ENCODE measurements at regions not wholly inside any gene's neighbourhood (a gene's known extent, or its start where the extent isn't known, plus 50 kb on each side); places are given as distances from the start of the nearest gene placed in this dataset.

- Histone ChIP-seq H3K4me1 (ENCODE audit: control insufficient read depth, insufficient read depth, low read length, poor library complexity, severe bottlenecking) (no peaks in the 10 kb centered on the region), H3K27ac (ENCODE audit: insufficient read depth, low read length, poor library complexity, severe bottlenecking) (no peak overlapping the region), H3K27me3 (ENCODE audit: control insufficient read depth, insufficient read depth, low read length) (peaks cover 3% of the 10 kb centered on the region), H3K9me3 (ENCODE audit: control insufficient read depth in 2 of 2, low read length in 2 of 2) (no peaks in the 10 kb centered on the region), H3K4me3 (ENCODE audit: low read depth, low read length) (no peak overlapping the region), H3K36me3 (ENCODE audit: control insufficient read depth, insufficient read depth, low read length) (no peaks in the 10 kb centered on the region)
- Mint-ChIP-seq H3K4me3 (no peak overlapping the region), H3K4me1 (no peaks in the 10 kb centered on the region), H3K36me3 (no peaks in the 10 kb centered on the region), H3K27me3 (peaks cover 6% of the 10 kb centered on the region), H3K9me3 (peaks cover 0 to 1% (median 0%) of the 10 kb centered on the region in 7 donors), H3K27ac (no peak overlapping the region)
- ATAC-seq (ENCODE audit: low read depth in 2 of 2), result no peak
- no peak for DNase-seq
These were observed 156.8 kb upstream of the IRX3 start for GRCh38 chr16:54443352-54443751.

DNA sequence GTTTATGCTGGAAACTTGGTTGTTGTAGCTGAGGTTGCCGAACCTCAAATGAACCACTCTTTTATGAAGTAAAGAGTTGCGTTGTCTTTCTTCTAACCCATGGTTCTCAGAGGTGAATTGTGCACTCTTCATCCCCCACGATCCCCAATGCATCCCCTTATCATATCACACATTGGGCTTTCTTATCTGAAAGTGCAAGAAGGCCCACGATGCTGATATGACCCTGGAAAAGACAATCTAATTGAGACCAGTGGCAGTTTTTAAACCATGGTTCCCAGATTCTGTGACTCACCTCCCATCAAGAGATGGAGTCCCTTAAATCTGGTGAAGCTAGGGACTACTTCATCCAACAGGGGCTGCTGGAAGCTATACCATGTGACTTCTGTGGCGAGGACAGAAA lies 156.3 kb upstream of the IRX3 start:
- H3K4me3 ChIP-seq (ENCODE audit: low read depth, low read length), result no peak overlapping the region
- H3K27ac Mint-ChIP-seq, result no peak overlapping the region
- no peaks in the 10 kb centered on the region for H3K9me3 ChIP-seq (ENCODE audit: control insufficient read depth in 2 of 2, low read length in 2 of 2)
- no peaks in the 10 kb centered on the region for H3K4me1 Mint-ChIP-seq
- ATAC-seq (ENCODE audit: low read depth in 2 of 2), result no peak
- no peak overlapping the region for H3K27ac ChIP-seq (ENCODE audit: insufficient read depth, low read length, poor library complexity, severe bottlenecking)
- H3K27me3 Mint-ChIP-seq, result peaks cover 6% of the 10 kb centered on the region
- H3K27me3 ChIP-seq (ENCODE audit: control insufficient read depth, insufficient read depth, low read length), result peaks cover 3% of the 10 kb centered on the region
- H3K9me3 Mint-ChIP-seq, result peaks cover 0 to 1% (median 0%) of the 10 kb centered on the region in 7 donors
- H3K36me3 ChIP-seq (ENCODE audit: control insufficient read depth, insufficient read depth, low read length), result no peaks in the 10 kb centered on the region
- no peaks in the 10 kb centered on the region for H3K36me3 Mint-ChIP-seq
- no peak overlapping the region for H3K4me3 Mint-ChIP-seq
- no peak for DNase-seq
- H3K4me1 ChIP-seq (ENCODE audit: control insufficient read depth, insufficient read depth, low read length, poor library complexity, severe bottlenecking), result no peaks in the 10 kb centered on the region

DNA sequence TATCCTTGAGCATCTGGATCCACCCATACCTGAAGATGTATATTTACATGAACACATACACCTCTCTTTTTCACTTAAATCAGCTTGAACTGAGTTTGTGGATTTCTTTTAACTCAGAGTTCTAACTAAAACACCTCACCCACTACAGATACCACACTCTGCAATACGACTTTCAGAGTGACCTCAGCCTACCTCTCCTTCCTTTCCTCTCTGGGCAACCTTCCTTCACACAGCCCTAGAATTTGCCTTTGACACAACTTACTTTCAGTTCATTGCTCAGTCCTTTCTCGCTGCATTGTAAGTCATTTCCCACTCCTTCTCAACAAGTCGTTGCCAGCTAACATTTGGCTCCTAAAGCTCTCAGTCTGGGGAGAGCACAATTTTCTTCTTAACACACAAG lies 151.9 kb upstream of the IRX3 start:
- no peaks in the 10 kb centered on the region for H3K4me1 Mint-ChIP-seq
- no peak overlapping the region for H3K4me3 ChIP-seq (ENCODE audit: low read depth, low read length)
- ATAC-seq (ENCODE audit: low read depth in 2 of 2) (no peak), DNase-seq (no peak)
- no peaks in the 10 kb centered on the region for H3K27me3 ChIP-seq (ENCODE audit: control insufficient read depth, insufficient read depth, low read length)
- no peaks in the 10 kb centered on the region for H3K4me1 ChIP-seq (ENCODE audit: control insufficient read depth, insufficient read depth, low read length, poor library complexity, severe bottlenecking)
- peaks cover 0 to 3% (median 0%) of the 10 kb centered on the region in 7 donors for H3K9me3 Mint-ChIP-seq
- no peaks in the 10 kb centered on the region for H3K9me3 ChIP-seq (ENCODE audit: control insufficient read depth in 2 of 2, low read length in 2 of 2)
- no peaks in the 10 kb centered on the region for H3K36me3 Mint-ChIP-seq
- no peaks in the 10 kb centered on the region for H3K36me3 ChIP-seq (ENCODE audit: control insufficient read depth, insufficient read depth, low read length)
- no peak overlapping the region for H3K27ac Mint-ChIP-seq
- H3K27me3 Mint-ChIP-seq, result peaks cover 6% of the 10 kb centered on the region
- H3K27ac ChIP-seq (ENCODE audit: insufficient read depth, low read length, poor library complexity, severe bottlenecking), result no peak overlapping the region
- no peak overlapping the region for H3K4me3 Mint-ChIP-seq

- DNase-seq, result no peak
- no peak for ATAC-seq (ENCODE audit: low read depth in 2 of 2)
- no peak overlapping the region for H3K4me3 Mint-ChIP-seq
- Histone ChIP-seq H3K36me3 (ENCODE audit: control insufficient read depth, insufficient read depth, low read length) (no peaks in the 10 kb centered on the region), H3K4me3 (ENCODE audit: low read depth, low read length) (no peak overlapping the region), H3K9me3 (ENCODE audit: control insufficient read depth in 2 of 2, low read length in 2 of 2) (no peaks in the 10 kb centered on the region), H3K27ac (ENCODE audit: insufficient read depth, low read length, poor library complexity, severe bottlenecking) (no peak overlapping the region), H3K27me3 (ENCODE audit: control insufficient read depth, insufficient read depth, low read length) (no peaks in the 10 kb centered on the region), H3K4me1 (ENCODE audit: control insufficient read depth, insufficient read depth, low read length, poor library complexity, severe bottlenecking) (no peaks in the 10 kb centered on the region)
- H3K36me3 Mint-ChIP-seq, result no peaks in the 10 kb centered on the region
- H3K27ac Mint-ChIP-seq, result no peak overlapping the region
- H3K9me3 Mint-ChIP-seq, result peaks cover 0 to 3% (median 0%) of the 10 kb centered on the region in 7 donors
- no peaks in the 10 kb centered on the region for H3K4me1 Mint-ChIP-seq
- H3K27me3 Mint-ChIP-seq, result peaks cover 6% of the 10 kb centered on the region
These were observed 151.3 kb upstream of the IRX3 start for GRCh38 chr16:54437921-54438320.

DNA sequence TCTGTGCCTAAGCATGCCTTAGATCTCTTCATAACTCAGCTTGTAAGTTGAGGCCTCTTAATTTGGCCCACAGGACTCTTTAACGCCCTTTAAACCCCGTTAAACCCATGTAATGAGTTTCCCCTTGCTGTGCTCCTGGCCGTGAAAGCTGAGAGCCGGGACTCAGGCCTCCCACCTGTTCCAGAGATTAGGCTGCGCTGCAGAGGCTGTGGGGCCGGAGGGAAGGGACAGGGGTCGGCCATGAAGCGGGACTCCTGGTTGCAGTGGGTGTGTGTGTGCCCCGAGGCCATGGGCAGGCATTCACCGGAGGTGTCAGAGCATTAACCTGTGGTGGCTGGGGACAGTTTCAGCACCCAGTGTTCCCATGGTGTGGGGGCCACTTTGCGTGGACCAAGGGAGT lies 150.8 kb upstream of the IRX3 start:
- Histone ChIP-seq H3K36me3 (ENCODE audit: control insufficient read depth, insufficient read depth, low read length) (no peaks in the 10 kb centered on the region), H3K4me1 (ENCODE audit: control insufficient read depth, insufficient read depth, low read length, poor library complexity, severe bottlenecking) (no peaks in the 10 kb centered on the region), H3K4me3 (ENCODE audit: low read depth, low read length) (no peak overlapping the region), H3K9me3 (ENCODE audit: control insufficient read depth in 2 of 2, low read length in 2 of 2) (no peaks in the 10 kb centered on the region), H3K27ac (ENCODE audit: insufficient read depth, low read length, poor library complexity, severe bottlenecking) (no peak overlapping the region), H3K27me3 (ENCODE audit: control insufficient read depth, insufficient read depth, low read length) (no peaks in the 10 kb centered on the region)
- Mint-ChIP-seq H3K36me3 (no peaks in the 10 kb centered on the region), H3K4me1 (no peaks in the 10 kb centered on the region), H3K4me3 (no peak overlapping the region), H3K27me3 (peaks cover 6% of the 10 kb centered on the region), H3K9me3 (peaks cover 0 to 3% (median 0%) of the 10 kb centered on the region in 7 donors), H3K27ac (no peak overlapping the region)
- no peak for ATAC-seq (ENCODE audit: low read depth in 2 of 2)
- no peak for DNase-seq

DNA sequence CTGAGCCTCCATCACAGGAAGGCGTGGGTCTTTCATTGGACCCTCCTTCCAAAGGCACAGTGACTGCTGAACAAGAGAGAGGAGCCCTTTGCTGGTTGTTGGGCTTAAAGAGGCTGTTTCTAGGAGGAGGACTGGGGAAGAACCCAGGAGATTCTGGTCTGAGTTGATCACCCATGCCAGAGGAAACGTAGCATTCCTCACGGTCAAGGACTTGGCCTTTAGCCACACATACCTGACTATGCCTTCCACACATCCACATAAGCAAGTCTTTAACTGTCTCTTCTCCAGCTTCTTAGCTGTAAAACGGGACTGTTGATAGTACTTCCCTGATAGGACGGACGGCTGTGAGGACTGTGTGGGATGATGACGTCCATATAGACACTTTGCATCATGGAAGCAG lies 149.8 kb upstream of the IRX3 start:
- Mint-ChIP-seq H3K27me3 (peaks cover 6% of the 10 kb centered on the region), H3K36me3 (no peaks in the 10 kb centered on the region), H3K9me3 (peaks cover 0 to 3% (median 0%) of the 10 kb centered on the region in 7 donors), H3K4me1 (peaks cover 0 to 2% (median 0%) of the 10 kb centered on the region in 4 donors), H3K27ac (no peak overlapping the region), H3K4me3 (no peak overlapping the region)
- no peak for ATAC-seq (ENCODE audit: low read depth in 2 of 2)
- H3K36me3 ChIP-seq (ENCODE audit: control insufficient read depth, insufficient read depth, low read length), result no peaks in the 10 kb centered on the region
- no peaks in the 10 kb centered on the region for H3K27me3 ChIP-seq (ENCODE audit: control insufficient read depth, insufficient read depth, low read length)
- no peaks in the 10 kb centered on the region for H3K9me3 ChIP-seq (ENCODE audit: control insufficient read depth in 2 of 2, low read length in 2 of 2)
- H3K4me3 ChIP-seq (ENCODE audit: low read depth, low read length), result no peak overlapping the region
- H3K4me1 ChIP-seq (ENCODE audit: control insufficient read depth, insufficient read depth, low read length, poor library complexity, severe bottlenecking), result no peaks in the 10 kb centered on the region
- no peak for DNase-seq
- no peak overlapping the region for H3K27ac ChIP-seq (ENCODE audit: insufficient read depth, low read length, poor library complexity, severe bottlenecking)

- Mint-ChIP-seq H3K36me3 (no peaks in the 10 kb centered on the region), H3K27me3 (no peaks in the 10 kb centered on the region), H3K4me3 (no peak overlapping the region), H3K4me1 (peaks cover 0 to 2% (median 0%) of the 10 kb centered on the region in 4 donors), H3K27ac (no peak overlapping the region), H3K9me3 (peaks cover 0 to 7% (median 3%) of the 10 kb centered on the region in 7 donors)
- DNase-seq, result no peak
- H3K4me1 ChIP-seq (ENCODE audit: control insufficient read depth, insufficient read depth, low read length, poor library complexity, severe bottlenecking), result no peaks in the 10 kb centered on the region
- H3K27me3 ChIP-seq (ENCODE audit: control insufficient read depth, insufficient read depth, low read length), result peaks cover 5% of the 10 kb centered on the region
- peaks cover 0 to under 1% of the 10 kb centered on the region in 2 experiments for H3K9me3 ChIP-seq (ENCODE audit: control insufficient read depth in 2 of 2, low read length in 2 of 2)
- no peak overlapping the region for H3K27ac ChIP-seq (ENCODE audit: insufficient read depth, low read length, poor library complexity, severe bottlenecking)
- H3K36me3 ChIP-seq (ENCODE audit: control insufficient read depth, insufficient read depth, low read length), result no peaks in the 10 kb centered on the region
- no peak overlapping the region for H3K4me3 ChIP-seq (ENCODE audit: low read depth, low read length)
- ATAC-seq (ENCODE audit: low read depth in 2 of 2), result no peak
These were observed 148.3 kb upstream of the IRX3 start for GRCh38 chr16:54434859-54435258.

GRCh38 chr16:54432897-54433229 lies 146.3 kb upstream of the IRX3 start:
- no peak for DNase-seq
- Histone ChIP-seq H3K27me3 (ENCODE audit: control insufficient read depth, insufficient read depth, low read length) (peaks cover 5% of the 10 kb centered on the region), H3K27ac (ENCODE audit: insufficient read depth, low read length, poor library complexity, severe bottlenecking) (no peak overlapping the region), H3K36me3 (ENCODE audit: control insufficient read depth, insufficient read depth, low read length) (no peaks in the 10 kb centered on the region), H3K9me3 (ENCODE audit: control insufficient read depth in 2 of 2, low read length in 2 of 2) (peaks cover 0 to 3% of the 10 kb centered on the region in 2 experiments), H3K4me1 (ENCODE audit: control insufficient read depth, insufficient read depth, low read length, poor library complexity, severe bottlenecking) (no peaks in the 10 kb centered on the region), H3K4me3 (ENCODE audit: low read depth, low read length) (no peak overlapping the region)
- H3K36me3 Mint-ChIP-seq, result no peaks in the 10 kb centered on the region
- ATAC-seq (ENCODE audit: low read depth in 2 of 2), result no peak
- no peak overlapping the region for H3K27ac Mint-ChIP-seq
- peaks cover 0 to 7% (median 4%) of the 10 kb centered on the region in 7 donors for H3K9me3 Mint-ChIP-seq
- H3K4me3 Mint-ChIP-seq, result no peak overlapping the region
- peaks cover 0 to 2% (median 0%) of the 10 kb centered on the region in 4 donors for H3K4me1 Mint-ChIP-seq
- H3K27me3 Mint-ChIP-seq, result peaks cover 7% of the 10 kb centered on the region

Data from CD4-positive, CD25-positive, alpha-beta regulatory T cell (primary cell).